Natural killer cell (primary cell): ENCODE measurements at regions not wholly inside any gene's neighbourhood (a gene's known extent, or its start where the extent isn't known, plus 50 kb on each side); places are given as distances from the start of the nearest gene placed in this dataset.
"Not testable (repeated sequence)": the region's sequence is repeated elsewhere in the genome, so short reads cannot be mapped to it uniquely, and the experiment has no call there.

Experiments
- ATAC-seq, 3 donors: fragments of 150-1000 bp in 2 of 3; fragments of 200-7000 bp in 1 of 3; cut with Tn5 transposase; 1 replicate in 1 of 3; 2 replicates in 2 of 3; pipeline ENCODE4 v1.10.0; 2021; ENCODE audit warnings: mild to moderate bottlenecking in 2 of 3, moderate library complexity in 2 of 3
- DNase-seq, 2 donors: peaks; one replicate each; pipeline versions ENCODE4 v3.0.0 to v3.0.0-alpha.2; 2013 to 2021; ENCODE audit warnings: mixed read lengths in 1 of 2
- H3K27ac ChIP-seq: one replicate; pipeline ENCODE4 v1.5.1; 2013; ENCODE audit warnings: mild to moderate bottlenecking, low read length
- H3K27me3 ChIP-seq: one replicate; pipeline ENCODE4 v1.6.1; 2013; ENCODE audit warnings: low read length; ENCODE audit not compliant: control insufficient read depth, insufficient read depth
- H3K36me3 ChIP-seq: one replicate; pipeline ENCODE4 v1.6.1; 2013; ENCODE audit warnings: low read length; ENCODE audit not compliant: control insufficient read depth, insufficient read depth
- H3K4me1 ChIP-seq: one replicate; pipeline ENCODE4 v1.6.1; 2013; ENCODE audit warnings: low read length; ENCODE audit not compliant: control insufficient read depth, insufficient read depth
- H3K4me3 ChIP-seq: one replicate; pipeline ENCODE4 v1.5.1; 2013; ENCODE audit warnings: low read length
- H3K9me3 ChIP-seq: one replicate; pipeline ENCODE4 v1.6.1; 2013; ENCODE audit warnings: low read length; ENCODE audit not compliant: control insufficient read depth, insufficient read depth
- H3K27ac Mint-ChIP-seq, 2 donors: one replicate each; pipeline ENCODE4 v1.8.0; 2022; ENCODE audit warnings: mild to moderate bottlenecking in 2 of 2, mixed read lengths in 2 of 2, moderate library complexity in 1 of 2
- H3K27me3 Mint-ChIP-seq, 2 donors: one replicate each; pipeline ENCODE4 v1.8.0; 2022; ENCODE audit warnings: low read depth in 2 of 2, mixed read lengths in 2 of 2
- H3K36me3 Mint-ChIP-seq: one replicate; pipeline ENCODE4 v1.8.0; 2022; ENCODE audit warnings: mixed read lengths
- H3K4me1 Mint-ChIP-seq, 2 donors: one replicate each; pipeline ENCODE4 v1.8.0; 2022; ENCODE audit warnings: mixed read lengths in 2 of 2
- H3K4me3 Mint-ChIP-seq: one replicate; pipeline ENCODE4 v1.8.0; 2022; ENCODE audit warnings: mild to moderate bottlenecking, moderate library complexity, mixed read lengths
- H3K9me3 Mint-ChIP-seq, 2 donors: one replicate each; pipeline ENCODE4 v1.8.0; 2022; ENCODE audit warnings: mixed read lengths in 2 of 2
- WGBS: methylation state at CpG from one replicate; pipeline ENCODE4 v1.1.7; 2013; ENCODE audit warnings: missing lambda C conversion rate; ENCODE audit not compliant: insufficient coverage; 5-methylcytosine and 5-hydroxymethylcytosine counted together
- intact Hi-C: fragments of 100-400 bp; cut with micrococcal nuclease; formaldehyde crosslinking; loops from one replicate; pipeline ENCODE4 v1.14.2; 2022
- TF ChIP-seq, protein P1 (sequence below): fragments of 200-600 bp; IDR thresholded peaks from one replicate; pipeline ENCODE4 v1.8.0; 2022; ENCODE audit warnings: antibody characterized with exemption

DNA sequence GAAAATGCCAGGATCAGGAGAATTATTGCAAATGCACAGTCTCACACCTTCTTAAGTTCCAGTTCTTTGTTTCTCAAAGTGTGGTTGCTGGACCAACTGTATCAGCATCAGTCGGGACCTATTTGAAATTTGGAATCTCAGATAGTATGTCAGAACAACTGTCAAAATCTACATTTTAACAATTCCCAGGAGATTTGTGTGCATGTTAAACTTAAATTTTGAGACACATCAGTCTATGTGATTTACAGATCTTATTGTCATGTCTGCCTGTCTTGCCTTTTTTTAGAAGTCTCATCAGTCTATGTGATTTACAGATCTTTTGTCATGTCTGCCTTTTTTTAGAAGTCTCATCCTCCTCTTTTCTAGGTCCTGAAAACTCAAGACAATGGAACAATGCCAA lies 243.6 kb upstream of the MEIS1 start:
- Mint-ChIP-seq H3K4me3 (no peak overlapping the region), H3K9me3 (peaks cover 3 to 6% of the 10 kb centered on the region in 2 donors), H3K36me3 (no peaks in the 10 kb centered on the region), H3K4me1 (no peaks in the 10 kb centered on the region), H3K27ac (no peak overlapping the region), H3K27me3 (no peaks in the 10 kb centered on the region)
- no peaks in the 10 kb centered on the region for H3K4me1 ChIP-seq
- 80% methylated on average over 1 of the region's 1 CpG for WGBS
- intact Hi-C loops = no loop called here
- no peaks in the 10 kb centered on the region for H3K36me3 ChIP-seq
- no peaks in the 10 kb centered on the region for H3K27me3 ChIP-seq
- TF ChIP-seq, protein P1, sequence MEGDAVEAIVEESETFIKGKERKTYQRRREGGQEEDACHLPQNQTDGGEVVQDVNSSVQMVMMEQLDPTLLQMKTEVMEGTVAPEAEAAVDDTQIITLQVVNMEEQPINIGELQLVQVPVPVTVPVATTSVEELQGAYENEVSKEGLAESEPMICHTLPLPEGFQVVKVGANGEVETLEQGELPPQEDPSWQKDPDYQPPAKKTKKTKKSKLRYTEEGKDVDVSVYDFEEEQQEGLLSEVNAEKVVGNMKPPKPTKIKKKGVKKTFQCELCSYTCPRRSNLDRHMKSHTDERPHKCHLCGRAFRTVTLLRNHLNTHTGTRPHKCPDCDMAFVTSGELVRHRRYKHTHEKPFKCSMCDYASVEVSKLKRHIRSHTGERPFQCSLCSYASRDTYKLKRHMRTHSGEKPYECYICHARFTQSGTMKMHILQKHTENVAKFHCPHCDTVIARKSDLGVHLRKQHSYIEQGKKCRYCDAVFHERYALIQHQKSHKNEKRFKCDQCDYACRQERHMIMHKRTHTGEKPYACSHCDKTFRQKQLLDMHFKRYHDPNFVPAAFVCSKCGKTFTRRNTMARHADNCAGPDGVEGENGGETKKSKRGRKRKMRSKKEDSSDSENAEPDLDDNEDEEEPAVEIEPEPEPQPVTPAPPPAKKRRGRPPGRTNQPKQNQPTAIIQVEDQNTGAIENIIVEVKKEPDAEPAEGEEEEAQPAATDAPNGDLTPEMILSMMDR = no peak
- no peak overlapping the region for H3K27ac ChIP-seq
- ATAC-seq (no peak), DNase-seq (no peak)
- H3K9me3 ChIP-seq = no peaks in the 10 kb centered on the region
- H3K4me3 ChIP-seq = no peak overlapping the region

DNA sequence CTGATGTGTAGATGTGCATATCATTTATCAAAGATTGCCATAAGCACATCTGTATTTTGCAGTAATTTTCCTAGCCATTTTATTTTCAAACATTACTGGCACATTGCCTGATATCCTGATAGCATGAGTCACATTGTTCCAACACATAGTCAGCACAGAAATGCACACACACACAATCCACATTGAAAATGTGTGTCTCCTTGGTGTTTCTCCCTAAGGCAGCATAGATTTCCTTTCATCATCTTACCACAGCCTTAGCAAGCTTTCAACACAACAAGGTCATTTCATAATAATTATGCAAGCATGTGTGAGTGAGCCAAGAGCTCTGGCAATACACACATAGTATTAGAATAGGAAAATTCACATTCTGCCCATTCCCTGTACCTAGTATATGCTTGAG lies 245.4 kb upstream of the MEIS1 start:
- DNase-seq = no peak
- no peak overlapping the region for H3K4me3 Mint-ChIP-seq
- no peaks in the 10 kb centered on the region for H3K27me3 ChIP-seq
- ATAC-seq = no peak
- no peak overlapping the region for H3K27ac Mint-ChIP-seq
- no peaks in the 10 kb centered on the region for H3K27me3 Mint-ChIP-seq
- H3K9me3 Mint-ChIP-seq = peaks cover 3 to 6% of the 10 kb centered on the region in 2 donors
- H3K4me1 ChIP-seq = no peaks in the 10 kb centered on the region
- TF ChIP-seq, protein P1 = no peak
- H3K27ac ChIP-seq = no peak overlapping the region
- intact Hi-C loops = no loop called here
- H3K36me3 ChIP-seq = no peaks in the 10 kb centered on the region
- no peaks in the 10 kb centered on the region for H3K9me3 ChIP-seq
- no peaks in the 10 kb centered on the region for H3K4me1 Mint-ChIP-seq
- H3K36me3 Mint-ChIP-seq = no peaks in the 10 kb centered on the region
- no peak overlapping the region for H3K4me3 ChIP-seq

GRCh38 chr2:66186537-66186936 lies 248.4 kb upstream of the MEIS1 start:
- H3K27ac Mint-ChIP-seq = no peak overlapping the region
- no peak for DNase-seq
- no peaks in the 10 kb centered on the region for H3K36me3 Mint-ChIP-seq
- no peak overlapping the region for H3K4me3 ChIP-seq
- 77% methylated on average over 3 of the region's 3 CpGs for WGBS
- no peak for ATAC-seq
- H3K27ac ChIP-seq = no peak overlapping the region
- no peaks in the 10 kb centered on the region for H3K36me3 ChIP-seq
- H3K9me3 Mint-ChIP-seq = peaks cover under 1 to 2% of the 10 kb centered on the region in 2 donors
- no peaks in the 10 kb centered on the region for H3K27me3 ChIP-seq
- H3K27me3 Mint-ChIP-seq = no peaks in the 10 kb centered on the region
- H3K9me3 ChIP-seq = no peaks in the 10 kb centered on the region
- intact Hi-C loops = no loop called here
- H3K4me3 Mint-ChIP-seq = no peak overlapping the region
- H3K4me1 Mint-ChIP-seq = no peaks in the 10 kb centered on the region
- TF ChIP-seq, protein P1 = no peak
- H3K4me1 ChIP-seq = no peaks in the 10 kb centered on the region

DNA sequence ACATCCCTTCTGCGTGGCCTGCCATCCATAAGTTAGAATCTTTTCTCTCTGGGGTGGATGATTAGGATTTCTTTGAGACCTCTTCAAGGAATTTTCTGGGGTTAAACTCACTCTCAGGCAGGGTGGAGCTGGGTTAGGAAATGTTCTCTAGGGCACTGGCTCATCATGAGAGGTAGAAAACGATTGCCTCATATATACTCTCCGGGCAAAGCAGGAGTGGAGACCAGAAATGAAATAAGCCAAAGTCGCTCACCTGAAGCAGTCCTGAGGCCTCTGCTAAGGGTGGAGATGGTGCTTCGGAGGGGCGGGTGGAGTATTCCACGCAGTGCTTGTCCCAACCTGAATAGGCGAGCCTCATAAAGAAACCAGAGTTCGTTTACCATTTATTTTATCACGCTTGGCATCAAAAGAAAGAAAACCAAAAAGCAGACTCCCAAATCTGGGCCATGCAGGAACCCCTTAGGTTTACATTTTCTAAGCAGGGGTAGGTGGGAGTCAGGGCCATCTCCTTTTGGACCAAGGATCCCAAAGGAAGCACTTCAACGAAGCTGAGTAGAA lies 249.3 kb upstream of the MEIS1 start:
- intact Hi-C loops = no loop called here
- Histone ChIP-seq H3K27ac (no peak overlapping the region), H3K4me1 (no peaks in the 10 kb centered on the region), H3K27me3 (no peaks in the 10 kb centered on the region), H3K36me3 (no peaks in the 10 kb centered on the region), H3K9me3 (no peaks in the 10 kb centered on the region), H3K4me3 (no peak overlapping the region)
- Mint-ChIP-seq H3K9me3 (peaks cover 0 to 2% of the 10 kb centered on the region in 2 donors), H3K27ac (no peak overlapping the region), H3K4me3 (no peak overlapping the region), H3K4me1 (no peaks in the 10 kb centered on the region), H3K27me3 (no peaks in the 10 kb centered on the region), H3K36me3 (no peaks in the 10 kb centered on the region)
- ATAC-seq (no peak), DNase-seq (no peak)
- WGBS = 91% methylated on average over 11 of the region's 11 CpGs
- TF ChIP-seq, protein P1 = no peak

GRCh38 chr2:66177128-66177796 lies 257.7 kb upstream of the MEIS1 start:
- H3K4me3 ChIP-seq, H3K9me3 ChIP-seq, H3K27me3 Mint-ChIP-seq, H3K36me3 ChIP-seq, intact Hi-C loops, H3K27ac ChIP-seq, H3K4me3 Mint-ChIP-seq, H3K4me1 ChIP-seq, H3K9me3 Mint-ChIP-seq, H3K4me1 Mint-ChIP-seq, ATAC-seq, H3K36me3 Mint-ChIP-seq, H3K27ac Mint-ChIP-seq, H3K27me3 ChIP-seq, DNase-seq: not testable (repeated sequence)
- WGBS = 87% methylated on average over 26 of the region's 26 CpGs
